NCI-H2107 (cell line): ENCODE measurements at regions not wholly inside any gene's neighbourhood (a gene's known extent, or its start where the extent isn't known, plus 50 kb on each side); places are given as distances from the start of the nearest gene placed in this dataset.
"Not testable (repeated sequence)": the region's sequence is repeated elsewhere in the genome, so short reads cannot be mapped to it uniquely, and the experiment has no call there.

Experiments
- DNase-seq: peaks from one replicate; lab custom pipeline; 2025; lab: John Stamatoyannopoulos, UW

- DNase-seq, result no peak
Observed at GRCh38 chr20:12072221-12072953, 154.7 kb downstream of the BTBD3 start.

GRCh38 chr20:12072954-12073264 lies 155.2 kb downstream of the BTBD3 start:
- no peak for DNase-seq

GRCh38 chr20:12074111-12074655 lies 156.5 kb downstream of the BTBD3 start:
- no peak for DNase-seq

- no peak for DNase-seq
Observed at GRCh38 chr20:12076200-12076599, 158.5 kb downstream of the BTBD3 start.

- no peak for DNase-seq
Observed at GRCh38 chr20:12077875-12078274, 160.2 kb downstream of the BTBD3 start.

- DNase-seq, result no peak
Observed at GRCh38 chr20:12079490-12079889, 161.8 kb downstream of the BTBD3 start.

GRCh38 chr20:12083269-12083668 lies 165.6 kb downstream of the BTBD3 start:
- DNase-seq, result no peak

- no peak for DNase-seq
Observed at GRCh38 chr20:12084482-12084881, 166.8 kb downstream of the BTBD3 start.

GRCh38 chr20:12086359-12086758 lies 168.7 kb downstream of the BTBD3 start:
- DNase-seq, result no peak

GRCh38 chr20:12090920-12091319 lies 173.2 kb downstream of the BTBD3 start:
- no peak for DNase-seq

GRCh38 chr20:12093057-12093796 lies 175.5 kb downstream of the BTBD3 start:
- DNase-seq, result no peak

- DNase-seq, result not testable (repeated sequence)
Observed at GRCh38 chr20:12093797-12094190, 176.1 kb downstream of the BTBD3 start.

GRCh38 chr20:12095180-12095920 lies 177.7 kb downstream of the BTBD3 start:
- no peak for DNase-seq

GRCh38 chr20:12098421-12098820 lies 180.7 kb downstream of the BTBD3 start:
- no peak for DNase-seq

GRCh38 chr20:12108846-12109245 lies 191.2 kb downstream of the BTBD3 start:
- no peak for DNase-seq

- no peak for DNase-seq
Observed at GRCh38 chr20:12110274-12110673, 192.6 kb downstream of the BTBD3 start.

- no peak for DNase-seq
Observed at GRCh38 chr20:12110711-12111110, 193.0 kb downstream of the BTBD3 start.

GRCh38 chr20:12111431-12112088 lies 193.9 kb downstream of the BTBD3 start:
- no peak for DNase-seq

- no peak for DNase-seq
Observed at GRCh38 chr20:12112089-12112474, 194.4 kb downstream of the BTBD3 start.

GRCh38 chr20:12112665-12113064 lies 195.0 kb downstream of the BTBD3 start:
- DNase-seq, result no peak

GRCh38 chr20:12113075-12113467 lies 195.4 kb downstream of the BTBD3 start:
- DNase-seq, result no peak
